ENCODE measurements at regions not wholly inside any gene's neighbourhood (a gene's known extent, or its start where the extent isn't known, plus 50 kb on each side); places are given as distances from the start of the nearest gene placed in this dataset.

DNA sequence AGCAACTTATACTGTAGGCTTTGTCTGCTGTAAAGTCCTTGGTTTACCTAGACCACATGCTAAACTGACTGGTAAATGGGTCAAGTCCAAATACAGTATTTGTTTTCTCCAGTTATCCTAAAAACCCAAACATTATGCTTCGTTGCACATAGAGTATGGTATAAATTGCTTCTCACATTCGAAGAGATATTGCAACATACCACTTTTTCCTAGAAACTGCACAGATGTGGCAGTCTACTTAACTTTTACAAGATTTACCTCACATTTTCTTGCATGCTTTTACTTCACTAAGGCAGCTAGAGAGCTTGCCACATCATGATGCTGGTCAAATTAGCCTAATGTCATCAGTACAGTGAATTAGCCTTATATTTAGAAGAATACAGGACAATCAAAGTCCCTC lies 66.0 kb upstream of the SCN7A start:
- no peak for DNase-seq

DNA sequence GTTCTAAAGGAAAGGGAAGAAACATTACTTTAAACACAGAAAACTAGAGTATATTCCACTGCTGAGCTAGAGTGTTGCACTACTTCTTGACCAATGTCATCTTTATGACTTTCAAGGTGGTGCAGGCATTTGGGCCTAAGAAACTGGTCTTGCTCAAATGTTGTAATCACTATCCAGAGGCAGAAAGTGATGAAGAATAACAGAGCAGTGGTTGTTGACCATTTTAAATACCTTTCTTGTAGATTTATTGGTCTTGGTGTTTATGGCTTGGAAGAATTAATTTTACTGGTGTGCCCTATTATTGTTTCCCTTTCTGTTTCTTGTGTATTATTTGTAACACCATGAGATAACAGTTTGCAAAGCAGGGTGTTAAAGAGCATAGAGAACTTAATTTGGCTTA lies 56.9 kb upstream of the SCN7A start:
- DNase-seq = no peak

DNA sequence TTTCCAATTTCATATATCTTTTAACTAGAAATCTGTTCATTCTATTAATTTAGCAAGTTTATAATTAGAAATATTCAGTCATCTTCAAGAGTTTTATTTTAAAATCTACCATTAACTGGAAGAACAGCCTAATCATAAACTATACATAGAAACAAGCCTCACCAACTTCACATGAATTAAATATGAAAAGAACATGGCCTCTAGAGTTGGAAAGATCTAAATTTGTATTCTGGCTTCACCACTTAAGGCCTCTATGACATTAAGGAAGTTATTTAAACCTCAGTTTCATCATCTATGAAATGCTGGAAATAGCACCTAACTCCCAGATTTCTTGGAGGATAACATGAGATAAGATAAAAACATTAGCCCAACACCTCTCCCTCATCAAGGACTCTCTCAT lies 51.4 kb upstream of the SCN7A start:
- DNase-seq = no peak
